Parathyroid adenoma (tissue), 2 donors: ENCODE measurements at regions not wholly inside any gene's neighbourhood (a gene's known extent, or its start where the extent isn't known, plus 50 kb on each side); places are given as distances from the start of the nearest gene placed in this dataset.

Experiments
- H2AFZ ChIP-seq: fragments of 300-600 bp; sonication (generic); one replicate; pipeline ENCODE4 v1.7.0; 2017; ENCODE audit warnings: antibody characterized with exemption, mild to moderate bottlenecking
- H3K27ac ChIP-seq: fragments of 300-600 bp; sonication (generic); one replicate; pipeline ENCODE4 v1.7.0; 2017
- H3K27me3 ChIP-seq: fragments of 300-600 bp; sonication (generic); one replicate; pipeline ENCODE4 v1.7.0; 2017; ENCODE audit warnings: low read length; ENCODE audit not compliant: control insufficient read depth, insufficient read depth
- H3K36me3 ChIP-seq: fragments of 300-600 bp; sonication (generic); one replicate; pipeline ENCODE4 v1.7.0; 2017; ENCODE audit warnings: low read length; ENCODE audit not compliant: control insufficient read depth, insufficient read depth
- H3K4me1 ChIP-seq: fragments of 300-600 bp; sonication (generic); one replicate; pipeline ENCODE4 v1.7.0; 2017; ENCODE audit warnings: control low read depth
- H3K4me2 ChIP-seq: fragments of 300-600 bp; sonication (generic); one replicate; pipeline ENCODE4 v1.7.0; 2017; ENCODE audit warnings: low read length
- H3K4me3 ChIP-seq: fragments of 300-600 bp; sonication (generic); one replicate; pipeline ENCODE4 v1.7.0; 2017; ENCODE audit warnings: low read depth, low read length
- H3K79me2 ChIP-seq: fragments of 300-600 bp; sonication (generic); one replicate; pipeline ENCODE4 v1.7.0; 2017; ENCODE audit warnings: control low read depth
- H3K9ac ChIP-seq: fragments of 300-600 bp; sonication (generic); one replicate; pipeline ENCODE4 v1.7.0; 2017; ENCODE audit warnings: mild to moderate bottlenecking
- H3K9me3 ChIP-seq: fragments of 300-600 bp; sonication (generic); one replicate; pipeline ENCODE4 v1.7.0; 2017; ENCODE audit warnings: low read length; ENCODE audit not compliant: control insufficient read depth
- CTCF ChIP-seq: fragments of 300-600 bp; sonication (generic); IDR thresholded peaks from one replicate; pipeline ENCODE4 v1.7.0; 2017; ENCODE audit warnings: antibody characterized with exemption, mild to moderate bottlenecking
- donor health status: primary hyperparathyroidism.

DNA sequence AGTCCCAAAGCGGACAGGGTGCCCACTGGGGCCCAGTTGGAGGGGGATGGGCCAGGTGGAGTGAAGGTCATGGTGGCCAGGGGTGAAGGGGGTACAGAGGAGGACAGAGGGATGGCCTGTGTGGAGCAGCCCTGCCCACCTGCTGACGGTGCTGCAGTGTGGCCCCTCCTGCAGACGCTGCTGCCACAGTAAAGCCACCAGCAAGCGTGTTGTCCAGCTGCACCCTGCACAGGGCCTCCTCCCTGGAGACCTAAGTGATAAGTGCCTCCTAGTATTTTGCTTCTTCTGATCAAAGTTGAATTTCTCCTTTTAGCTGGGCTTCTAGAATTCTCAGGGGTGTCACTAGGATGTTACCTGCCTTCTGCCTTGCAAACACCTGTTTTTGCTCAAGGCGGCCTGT lies 299.3 kb upstream of the IRX4 start:
- no peak for TF ChIP-seq CTCF
- Histone ChIP-seq H2AFZ (no peak overlapping the region), H3K79me2 (no peaks in the 10 kb centered on the region), H3K36me3 (no peaks in the 10 kb centered on the region), H3K4me3 (no peak overlapping the region), H3K4me1 (no peaks in the 10 kb centered on the region), H3K4me2 (no peak overlapping the region), H3K27me3 (no peaks in the 10 kb centered on the region), H3K27ac (no peak overlapping the region), H3K9ac (no peak overlapping the region), H3K9me3 (no peaks in the 10 kb centered on the region)

DNA sequence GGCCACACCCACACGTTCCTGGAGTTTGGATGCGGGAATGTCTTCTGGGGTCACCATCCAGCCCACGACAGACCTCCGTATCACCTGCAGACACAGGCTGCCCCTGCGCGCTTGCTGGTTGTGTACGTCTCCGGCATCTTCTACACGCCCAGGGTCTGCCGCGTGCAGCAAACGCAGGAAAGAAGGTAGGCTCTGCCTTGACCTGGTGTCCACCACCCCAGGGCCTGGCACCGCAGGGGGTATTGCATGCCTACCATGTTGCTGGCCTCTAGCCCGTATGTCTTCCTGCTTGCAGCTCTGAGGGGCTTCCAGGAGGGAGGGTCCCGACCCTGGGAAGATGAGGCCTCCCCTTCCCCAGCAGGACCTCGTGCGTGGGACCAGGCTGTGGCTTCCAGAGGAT lies 298.8 kb upstream of the IRX4 start:
- no peak for TF ChIP-seq CTCF
- no peaks in the 10 kb centered on the region for H3K79me2 ChIP-seq

GRCh38 chr5:2181149-2181548 lies 298.4 kb upstream of the IRX4 start:
- Histone ChIP-seq H3K79me2 (no peaks in the 10 kb centered on the region), H3K27ac (no peak overlapping the region)

More for the DNA sequence above, 298.8 kb upstream of the IRX4 start:
- no peaks in the 10 kb centered on the region for H3K9me3 ChIP-seq
- no peaks in the 10 kb centered on the region for H3K36me3 ChIP-seq
- no peak overlapping the region for H3K4me2 ChIP-seq
- H2AFZ ChIP-seq: no peak overlapping the region
- H3K27me3 ChIP-seq: no peaks in the 10 kb centered on the region
- H3K27ac ChIP-seq: no peak overlapping the region
- H3K4me1 ChIP-seq: no peaks in the 10 kb centered on the region
- H3K4me3 ChIP-seq: no peak overlapping the region
- H3K9ac ChIP-seq: no peak overlapping the region

DNA sequence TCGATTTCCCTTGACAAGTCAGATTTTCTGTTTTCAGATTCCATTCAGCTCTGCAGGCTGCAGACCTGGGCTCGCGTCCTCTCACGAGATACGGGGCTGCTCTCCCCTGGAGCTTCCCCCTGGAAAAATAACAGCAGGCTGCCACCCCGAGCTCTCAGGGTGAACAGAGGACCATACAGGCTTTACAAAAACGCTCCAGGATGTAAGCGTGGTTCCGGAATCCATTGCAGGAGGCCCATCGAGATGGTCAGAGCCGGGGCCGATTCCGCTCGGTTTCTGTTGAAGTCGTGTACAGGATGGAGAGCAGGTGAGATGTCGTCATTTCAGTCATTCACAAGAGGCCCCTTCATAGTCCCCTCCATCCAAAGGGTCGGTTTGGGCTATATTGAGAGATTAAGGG lies 297.7 kb upstream of the IRX4 start:
- Histone ChIP-seq H3K4me2 (no peak overlapping the region), H2AFZ (no peak overlapping the region), H3K36me3 (no peaks in the 10 kb centered on the region), H3K79me2 (no peaks in the 10 kb centered on the region), H3K27ac (no peak overlapping the region), H3K9me3 (no peaks in the 10 kb centered on the region), H3K9ac (no peak overlapping the region), H3K4me3 (no peak overlapping the region), H3K4me1 (no peaks in the 10 kb centered on the region), H3K27me3 (no peaks in the 10 kb centered on the region)
- TF ChIP-seq CTCF: no peak

More at GRCh38 chr5:2181149-2181548, 298.4 kb upstream of the IRX4 start:
- H3K4me3 ChIP-seq: no peak overlapping the region
- no peak overlapping the region for H2AFZ ChIP-seq
- H3K4me1 ChIP-seq: no peaks in the 10 kb centered on the region
- H3K27me3 ChIP-seq: no peaks in the 10 kb centered on the region
- no peaks in the 10 kb centered on the region for H3K36me3 ChIP-seq
- H3K9ac ChIP-seq: no peak overlapping the region
- H3K4me2 ChIP-seq: no peak overlapping the region
- no peak for TF ChIP-seq CTCF
- no peaks in the 10 kb centered on the region for H3K9me3 ChIP-seq

DNA sequence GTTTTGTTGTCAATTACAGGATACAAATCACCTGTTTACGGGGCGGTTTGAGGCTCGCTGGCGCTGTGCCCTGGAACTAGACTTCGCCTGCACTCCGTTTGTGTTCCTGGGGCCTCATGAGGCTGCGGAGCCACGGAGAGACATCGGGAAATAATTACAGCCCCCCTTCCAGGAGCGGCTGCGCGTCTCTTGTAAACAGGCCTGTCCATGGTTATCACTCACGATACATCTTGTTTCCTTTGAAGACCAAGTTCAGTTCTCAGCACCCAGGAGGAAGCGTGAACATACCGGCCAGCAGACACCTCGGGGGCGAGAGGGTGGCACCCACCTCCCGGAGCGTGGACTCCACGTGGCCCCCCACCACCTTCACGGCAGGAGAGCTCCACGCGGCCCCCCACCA lies 297.1 kb upstream of the IRX4 start:
- Histone ChIP-seq H3K4me1 (no peaks in the 10 kb centered on the region), H3K79me2 (no peaks in the 10 kb centered on the region), H3K36me3 (no peaks in the 10 kb centered on the region), H3K9me3 (no peaks in the 10 kb centered on the region), H3K27me3 (no peaks in the 10 kb centered on the region), H3K9ac (no peak overlapping the region), H2AFZ (no peak overlapping the region), H3K4me2 (no peak overlapping the region), H3K4me3 (no peak overlapping the region), H3K27ac (no peak overlapping the region)
- TF ChIP-seq CTCF: no peak
